Central memory CD8-positive, alpha-beta T cell (primary cell): ENCODE measurements at regions not wholly inside any gene's neighbourhood (a gene's known extent, or its start where the extent isn't known, plus 50 kb on each side); places are given as distances from the start of the nearest gene placed in this dataset.
"Not testable (repeated sequence)": the region's sequence is repeated elsewhere in the genome, so short reads cannot be mapped to it uniquely, and the experiment has no call there.

ENCODE experiments used
- ATAC-seq: fragments of 150-1000 bp; cut with Tn5 transposase; replicated peaks from 2 replicates; pipeline ENCODE4 v1.10.0; 2022; ENCODE audit warnings: mild to moderate bottlenecking, moderate FRiP score, moderate number of reproducible peaks; ENCODE audit not compliant: poor library complexity, severe bottlenecking; ENCODE audit errors: extremely low read depth
- DNase-seq, 2 donors: peaks; one replicate each; pipeline ENCODE4 v3.0.0; 2021; ENCODE audit warnings: low spot score in 2 of 2
- H3K27ac Mint-ChIP-seq: one replicate; pipeline ENCODE4 v1.8.0; 2022; ENCODE audit warnings: low read depth, mild to moderate bottlenecking, moderate library complexity, mixed read lengths
- H3K27me3 Mint-ChIP-seq: one replicate; pipeline ENCODE4 v1.8.0; 2022; ENCODE audit warnings: mixed read lengths
- H3K36me3 Mint-ChIP-seq: one replicate; pipeline ENCODE4 v1.8.0; 2022; ENCODE audit warnings: mild to moderate bottlenecking, moderate library complexity, mixed read lengths; ENCODE audit not compliant: insufficient read depth
- H3K4me1 Mint-ChIP-seq: one replicate; pipeline ENCODE4 v1.8.0; 2022; ENCODE audit warnings: mixed read lengths
- H3K4me3 Mint-ChIP-seq: one replicate; pipeline ENCODE4 v1.8.0; 2022; ENCODE audit warnings: mild to moderate bottlenecking, moderate library complexity, mixed read lengths
- H3K9me3 Mint-ChIP-seq: one replicate; pipeline ENCODE4 v1.8.0; 2022; ENCODE audit warnings: mixed read lengths

DNA sequence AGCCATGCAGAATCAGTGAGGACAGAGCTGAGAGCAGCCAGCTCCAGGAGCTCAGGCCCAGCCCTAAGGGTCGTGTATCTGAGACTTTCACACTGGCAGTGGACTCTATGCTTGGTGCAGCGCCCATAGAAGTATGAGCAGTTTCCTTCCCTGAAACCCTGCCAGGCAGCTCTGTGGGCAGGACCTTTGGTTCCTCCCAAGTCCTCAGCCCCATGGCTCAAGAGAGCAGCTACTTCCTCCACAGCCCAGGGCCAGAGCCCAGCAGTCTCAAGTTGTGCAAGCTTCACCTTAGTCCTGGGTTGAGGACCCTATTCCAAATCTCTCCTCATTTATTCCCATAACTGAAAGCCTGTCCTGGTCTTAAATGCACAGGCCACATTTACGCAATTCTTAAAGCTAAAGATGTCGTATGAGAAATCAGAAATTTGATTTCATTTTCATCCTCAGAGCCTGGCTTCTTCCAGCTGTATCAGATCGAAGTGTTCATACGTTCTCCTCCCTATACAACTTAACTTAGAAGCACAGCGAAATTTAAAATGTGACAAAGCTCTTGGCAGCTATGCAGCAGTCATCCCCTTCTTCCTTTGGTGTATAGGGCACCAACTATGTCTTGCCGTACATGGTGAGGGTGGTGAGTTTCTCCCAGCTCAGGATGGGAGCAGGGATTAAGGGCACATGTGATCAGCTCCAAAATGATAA lies 1337.1 kb downstream of the RPIA start:
- not testable (repeated sequence) for H3K4me3 Mint-ChIP-seq

DNA sequence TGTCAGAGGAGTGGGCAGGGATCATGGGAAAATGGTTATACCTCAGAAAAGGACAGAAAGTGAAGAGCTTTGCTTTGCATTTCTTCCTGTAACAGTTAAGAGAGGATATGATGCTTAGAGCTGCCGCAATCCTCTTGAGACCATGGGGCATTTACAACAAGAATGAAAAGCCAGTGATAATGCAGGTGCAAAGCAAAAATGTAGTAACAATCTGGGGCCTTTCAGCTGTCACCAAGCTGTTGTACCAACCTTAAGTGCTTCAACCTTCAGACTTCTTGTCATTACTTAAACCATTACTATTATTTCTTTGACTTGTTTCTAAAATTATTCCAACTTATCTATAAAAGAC lies 1337.6 kb downstream of the RPIA start:
- not testable (repeated sequence) for H3K4me1 Mint-ChIP-seq, H3K9me3 Mint-ChIP-seq, H3K36me3 Mint-ChIP-seq, H3K27ac Mint-ChIP-seq, H3K4me3 Mint-ChIP-seq, H3K27me3 Mint-ChIP-seq, DNase-seq, ATAC-seq

More for the DNA sequence above, 1337.1 kb downstream of the RPIA start:
- not testable (repeated sequence) for H3K4me1 Mint-ChIP-seq, H3K27ac Mint-ChIP-seq, DNase-seq, H3K27me3 Mint-ChIP-seq, H3K36me3 Mint-ChIP-seq, ATAC-seq, H3K9me3 Mint-ChIP-seq

DNA sequence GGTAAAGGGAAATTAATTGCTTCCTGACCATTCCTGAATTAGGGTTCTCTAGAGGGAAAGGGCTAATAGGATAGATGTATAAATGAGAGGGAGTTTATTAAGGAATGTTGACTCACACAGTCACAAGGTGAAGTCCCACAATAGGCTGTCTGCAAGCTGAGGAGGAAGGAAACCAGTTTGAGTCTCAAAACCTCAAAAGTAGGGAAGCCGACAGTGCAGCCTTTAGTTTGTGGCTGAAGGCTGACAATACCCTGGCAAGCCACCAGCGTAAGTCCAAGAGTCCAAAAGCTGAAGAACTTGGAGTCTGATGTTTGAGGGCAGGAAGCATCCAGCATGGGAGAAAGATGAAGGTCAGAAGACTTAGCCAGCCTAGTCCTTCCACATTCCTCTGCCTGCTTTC lies 1340.8 kb downstream of the RPIA start:
- not testable (repeated sequence) for DNase-seq, ATAC-seq, H3K4me1 Mint-ChIP-seq, H3K27me3 Mint-ChIP-seq, H3K4me3 Mint-ChIP-seq, H3K36me3 Mint-ChIP-seq, H3K9me3 Mint-ChIP-seq, H3K27ac Mint-ChIP-seq

DNA sequence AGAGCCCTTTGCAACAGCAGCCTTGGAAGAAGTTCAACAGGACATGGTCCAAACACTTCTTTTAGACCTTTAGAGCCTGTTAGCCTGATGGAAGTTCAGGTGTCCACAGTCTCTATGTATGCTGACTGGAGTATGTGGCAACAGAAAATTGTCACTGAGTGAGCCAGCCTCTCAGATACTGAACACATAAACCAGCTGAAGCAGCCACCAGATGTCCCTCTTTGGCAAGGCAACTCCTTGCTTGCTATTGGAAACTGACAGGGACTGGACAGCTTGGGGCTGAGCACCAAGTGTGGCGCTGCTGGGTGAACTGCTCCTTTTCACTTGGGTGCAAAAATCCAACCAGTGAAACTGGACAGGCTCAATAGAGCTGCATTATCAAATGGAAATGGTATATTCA lies 1344.9 kb downstream of the RPIA start:
- ATAC-seq, DNase-seq, H3K4me3 Mint-ChIP-seq, H3K27ac Mint-ChIP-seq, H3K27me3 Mint-ChIP-seq, H3K4me1 Mint-ChIP-seq, H3K36me3 Mint-ChIP-seq, H3K9me3 Mint-ChIP-seq: not testable (repeated sequence)

DNA sequence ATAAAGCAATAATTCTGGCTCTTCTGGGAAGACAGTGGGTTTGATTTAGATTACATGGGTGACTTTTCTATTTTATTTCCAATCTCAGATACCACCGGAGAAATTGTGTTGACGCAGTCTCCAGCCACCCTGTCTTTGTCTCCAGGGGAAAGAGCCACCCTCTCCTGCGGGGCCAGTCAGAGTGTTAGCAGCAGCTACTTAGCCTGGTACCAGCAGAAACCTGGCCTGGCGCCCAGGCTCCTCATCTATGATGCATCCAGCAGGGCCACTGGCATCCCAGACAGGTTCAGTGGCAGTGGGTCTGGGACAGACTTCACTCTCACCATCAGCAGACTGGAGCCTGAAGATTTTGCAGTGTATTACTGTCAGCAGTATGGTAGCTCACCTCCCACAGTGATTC lies 1347.6 kb downstream of the RPIA start:
- H3K27ac Mint-ChIP-seq, DNase-seq, H3K4me1 Mint-ChIP-seq, H3K4me3 Mint-ChIP-seq, H3K9me3 Mint-ChIP-seq, H3K27me3 Mint-ChIP-seq, ATAC-seq, H3K36me3 Mint-ChIP-seq: not testable (repeated sequence)

DNA sequence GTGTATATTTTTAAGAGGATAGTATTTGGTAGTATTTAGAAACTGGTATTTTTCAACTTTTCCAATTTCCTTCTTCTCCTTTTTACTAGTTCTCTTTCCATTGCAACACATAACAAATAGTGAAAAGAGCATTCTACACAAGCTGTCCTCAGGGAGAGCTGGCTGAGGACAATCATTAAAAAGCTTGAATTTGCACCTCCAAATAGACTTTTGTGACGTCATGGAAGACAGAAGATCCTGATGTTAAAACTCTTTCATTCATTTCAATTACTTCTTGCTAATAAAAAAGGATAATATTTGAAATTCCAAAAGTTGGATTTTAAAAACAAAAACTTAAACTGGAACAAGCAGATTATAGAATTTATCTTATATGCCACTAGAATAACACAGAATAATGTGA lies 1356.3 kb downstream of the RPIA start:
- H3K27ac Mint-ChIP-seq, ATAC-seq, H3K9me3 Mint-ChIP-seq, H3K36me3 Mint-ChIP-seq, H3K27me3 Mint-ChIP-seq, H3K4me1 Mint-ChIP-seq, H3K4me3 Mint-ChIP-seq, DNase-seq: not testable (repeated sequence)

DNA sequence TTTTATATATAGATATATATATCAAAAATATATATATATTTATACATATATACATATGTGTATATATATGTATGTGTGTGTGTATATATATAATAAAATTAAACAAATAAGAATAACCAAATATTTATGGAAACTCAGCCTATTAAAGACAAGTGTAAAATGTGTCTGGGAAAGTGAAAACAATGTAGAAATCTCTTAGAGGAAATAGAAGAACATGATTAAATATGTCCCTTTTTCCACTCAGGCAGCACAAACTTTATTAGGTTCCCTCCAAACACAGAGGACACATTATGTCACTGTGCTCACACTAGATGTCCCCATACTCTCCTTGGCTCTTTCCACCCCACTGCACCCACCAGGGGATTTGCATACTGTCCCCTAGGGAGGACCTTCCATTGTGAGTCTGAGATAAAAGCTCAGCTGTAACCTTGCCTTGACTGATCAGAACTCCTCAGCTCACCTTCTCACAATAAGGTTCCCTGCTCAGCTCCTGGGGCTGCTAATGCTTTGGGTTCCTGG lies 1360.7 kb downstream of the RPIA start:
- not testable (repeated sequence) for H3K27me3 Mint-ChIP-seq, H3K4me3 Mint-ChIP-seq, ATAC-seq, H3K27ac Mint-ChIP-seq, H3K36me3 Mint-ChIP-seq, H3K9me3 Mint-ChIP-seq, DNase-seq, H3K4me1 Mint-ChIP-seq

DNA sequence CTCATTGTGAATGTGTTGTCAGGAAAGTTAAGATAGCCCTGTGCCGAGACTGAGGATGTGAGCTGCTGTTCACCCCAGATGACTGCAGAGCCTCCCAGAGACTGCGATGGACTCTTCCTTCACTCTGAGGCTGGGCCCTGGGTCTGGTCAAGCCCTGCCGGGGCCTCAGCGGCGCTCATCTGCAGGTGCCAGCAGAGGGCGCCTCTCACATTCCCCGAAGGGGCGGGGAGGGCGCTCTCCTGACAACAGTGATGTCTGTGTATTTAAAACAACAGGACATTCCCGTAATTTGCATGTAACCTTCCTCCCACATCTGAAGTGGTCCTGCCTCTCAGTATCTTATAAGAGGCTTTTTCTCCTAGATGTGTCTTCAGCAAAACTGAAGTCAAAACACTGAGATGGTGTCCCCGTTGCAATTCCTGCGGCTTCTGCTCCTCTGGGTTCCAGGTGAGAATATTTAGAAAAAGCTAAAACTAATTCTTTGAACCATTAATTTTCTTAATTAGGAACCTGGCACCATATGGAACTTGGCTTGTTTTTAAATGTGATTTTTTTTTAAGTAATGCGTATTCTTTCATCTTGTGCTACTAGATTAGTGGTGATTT lies 1377.9 kb downstream of the RPIA start:
- Mint-ChIP-seq H3K27me3 (no peaks in the 10 kb centered on the region), H3K36me3 (no peaks in the 10 kb centered on the region), H3K4me3 (no peak overlapping the region), H3K4me1 (no peaks in the 10 kb centered on the region), H3K27ac (no peak overlapping the region), H3K9me3 (peaks cover 6% of the 10 kb centered on the region)
- no peak for ATAC-seq
- no peak for DNase-seq

DNA sequence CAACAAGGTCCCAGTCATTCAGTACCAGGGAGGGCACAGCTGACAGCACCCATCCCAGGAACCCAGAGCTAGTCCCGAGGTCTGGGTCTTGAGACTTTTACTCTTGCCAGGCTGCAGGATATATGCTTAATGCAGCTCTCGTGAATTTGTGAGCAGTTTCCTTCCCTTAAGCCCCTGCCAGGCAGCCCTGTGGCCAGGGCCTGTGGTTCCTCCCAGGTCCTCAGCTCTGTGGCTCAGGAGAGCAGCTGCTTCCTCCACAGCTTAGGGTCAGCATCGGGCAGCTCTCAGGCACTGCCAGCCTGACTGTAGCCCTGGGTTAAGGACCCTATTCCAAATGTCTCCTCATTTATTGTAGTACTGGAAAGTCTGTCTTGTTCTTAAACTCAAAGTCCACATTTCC lies 1384.8 kb downstream of the RPIA start:
- H3K4me1 Mint-ChIP-seq, result no peaks in the 10 kb centered on the region
- no peak overlapping the region for H3K4me3 Mint-ChIP-seq

DNA sequence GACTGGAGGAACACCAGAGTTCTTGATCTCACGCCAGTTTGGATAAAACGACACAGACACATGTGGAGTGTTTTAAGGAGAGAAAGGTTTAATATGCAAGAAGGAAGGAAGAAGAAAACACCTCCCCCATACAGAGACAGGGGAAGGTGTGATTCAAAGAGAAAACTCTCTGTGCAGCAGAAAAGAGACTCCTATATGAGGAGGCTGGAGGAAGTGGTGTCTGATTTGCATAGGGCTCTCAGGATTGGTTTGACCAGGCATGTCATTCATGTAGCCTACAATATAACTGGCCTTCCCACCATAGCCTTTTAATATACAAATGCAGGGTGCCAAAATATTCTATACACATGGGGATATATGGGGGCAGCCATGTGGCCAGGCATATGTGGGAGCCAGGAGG lies 1386.5 kb downstream of the RPIA start:
- H3K9me3 Mint-ChIP-seq, result peaks cover 16% of the 10 kb centered on the region
- H3K27me3 Mint-ChIP-seq, result no peaks in the 10 kb centered on the region
- ATAC-seq (no peak), DNase-seq (no peak)
- H3K4me3 Mint-ChIP-seq, result no peak overlapping the region
- no peaks in the 10 kb centered on the region for H3K36me3 Mint-ChIP-seq
- H3K27ac Mint-ChIP-seq, result no peak overlapping the region
- no peaks in the 10 kb centered on the region for H3K4me1 Mint-ChIP-seq

More for the DNA sequence above, 1384.8 kb downstream of the RPIA start:
- H3K27me3 Mint-ChIP-seq, result no peaks in the 10 kb centered on the region
- H3K27ac Mint-ChIP-seq, result no peak overlapping the region
- H3K36me3 Mint-ChIP-seq, result no peaks in the 10 kb centered on the region
- H3K9me3 Mint-ChIP-seq, result peaks cover 10% of the 10 kb centered on the region
- no peak for ATAC-seq
- DNase-seq, result no peak

DNA sequence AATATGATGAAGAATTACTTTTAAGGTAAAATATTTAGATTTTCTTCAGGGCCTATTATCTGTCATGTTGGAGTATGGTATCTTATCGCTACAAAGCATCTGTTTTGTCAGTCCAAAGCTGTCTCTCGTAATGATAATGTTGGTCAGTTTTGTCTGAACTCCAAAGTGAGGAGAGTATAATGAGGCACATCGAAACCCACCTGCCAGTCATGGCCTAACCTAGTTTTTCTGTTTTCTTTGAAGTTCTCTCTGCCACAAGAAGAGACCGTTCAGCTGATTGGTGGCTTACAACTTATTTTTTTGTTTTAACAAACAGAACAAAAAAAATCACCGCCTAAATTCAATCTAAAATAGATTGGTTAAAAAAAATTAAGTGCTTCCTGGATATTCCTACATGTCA lies 1387.9 kb downstream of the RPIA start:
- peaks cover 16% of the 10 kb centered on the region for H3K9me3 Mint-ChIP-seq
- no peaks in the 10 kb centered on the region for H3K4me1 Mint-ChIP-seq
- ATAC-seq (no peak), DNase-seq (no peak)
- no peaks in the 10 kb centered on the region for H3K27me3 Mint-ChIP-seq
- H3K36me3 Mint-ChIP-seq, result no peaks in the 10 kb centered on the region
- no peak overlapping the region for H3K27ac Mint-ChIP-seq
- no peak overlapping the region for H3K4me3 Mint-ChIP-seq

DNA sequence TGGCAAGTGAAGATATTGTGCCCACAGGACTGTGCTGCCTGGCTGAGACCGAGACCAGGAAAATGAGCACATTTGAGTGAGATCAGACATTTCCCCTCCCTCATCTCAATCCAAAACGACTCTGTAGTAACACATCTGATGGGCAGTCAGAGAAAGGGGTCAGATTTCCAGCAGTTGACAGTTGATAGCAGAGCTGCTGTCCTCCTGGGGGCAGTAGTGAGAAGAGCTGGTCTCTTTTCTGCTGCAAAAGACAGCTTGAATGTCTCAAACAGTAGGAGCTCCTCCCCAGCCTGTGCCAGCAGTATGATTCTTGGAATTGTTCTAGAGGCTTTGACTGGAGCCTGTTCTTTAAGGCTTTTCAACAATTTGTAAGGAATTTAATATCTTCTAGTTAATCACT lies 1396.3 kb downstream of the RPIA start:
- not testable (repeated sequence) for ATAC-seq, H3K4me1 Mint-ChIP-seq, H3K36me3 Mint-ChIP-seq, H3K4me3 Mint-ChIP-seq, H3K27me3 Mint-ChIP-seq, H3K27ac Mint-ChIP-seq, H3K9me3 Mint-ChIP-seq, DNase-seq

DNA sequence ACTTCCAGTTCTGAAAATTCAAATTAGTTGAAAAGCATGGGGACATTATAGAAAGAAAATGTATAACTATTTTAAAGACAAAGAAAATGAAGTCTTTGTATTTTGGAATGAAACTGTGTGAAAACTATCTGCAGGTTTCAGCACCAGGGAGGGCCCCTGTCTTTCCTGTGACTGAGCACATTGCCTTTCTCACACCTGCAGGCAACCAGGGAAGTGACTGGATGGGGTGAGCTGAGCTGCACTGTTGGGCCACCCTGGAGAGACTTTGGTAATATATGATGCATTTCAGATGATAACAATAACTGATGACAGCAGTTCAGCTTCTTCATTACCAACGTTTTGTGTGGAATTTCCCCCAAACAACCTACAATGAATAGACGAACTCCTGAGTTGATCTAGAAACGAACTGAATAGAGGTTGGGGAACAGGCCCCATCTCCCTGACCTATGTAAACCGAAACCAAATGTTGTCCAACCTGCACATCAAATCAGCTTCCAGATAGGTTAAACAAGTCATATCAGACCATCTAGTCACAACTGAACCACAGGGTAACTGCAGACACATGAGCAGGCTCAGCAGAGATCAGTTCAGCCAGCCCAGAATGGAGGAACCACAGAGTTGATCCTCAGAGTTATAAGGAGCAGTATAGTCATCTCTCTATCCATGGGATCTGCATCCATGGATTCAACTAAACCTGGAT lies 1402.2 kb downstream of the RPIA start:
- not testable (repeated sequence) for H3K4me1 Mint-ChIP-seq, H3K27ac Mint-ChIP-seq, H3K36me3 Mint-ChIP-seq, ATAC-seq, H3K27me3 Mint-ChIP-seq, H3K9me3 Mint-ChIP-seq, H3K4me3 Mint-ChIP-seq, DNase-seq
